ENCODE measurements at regions not wholly inside any gene's neighbourhood (a gene's known extent, or its start where the extent isn't known, plus 50 kb on each side); places are given as distances from the start of the nearest gene placed in this dataset.

DNA sequence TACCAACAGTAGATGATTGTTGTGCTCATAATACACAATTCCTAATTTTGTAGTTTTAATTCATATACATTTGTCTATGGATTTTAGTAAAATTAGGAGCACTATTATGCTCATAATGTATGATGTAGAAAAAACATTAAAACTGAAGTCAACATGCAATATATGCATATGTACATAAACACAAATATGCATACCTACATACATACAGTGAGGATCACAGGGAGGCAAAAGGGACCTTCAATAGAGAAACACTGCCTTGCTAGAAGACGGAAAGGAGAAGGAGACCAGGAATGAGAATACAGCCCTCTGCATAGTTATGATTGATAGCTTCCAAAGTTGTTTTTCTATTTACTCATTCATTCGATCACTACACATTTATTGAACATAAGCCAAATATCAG, 606.5 kb downstream of the LMO4 start:
- Histone ChIP-seq H3K9me3 (peaks cover 0 to 9% (median 0%) of the 10 kb centered on the region in 4 donors), H3K4me1 (peaks cover 0 to 9% (median 0%) of the 10 kb centered on the region in 4 donors), H3K27me3 (no peaks in the 10 kb centered on the region), H3K36me3 (no peaks in the 10 kb centered on the region), H3K27ac (no peak overlapping the region), H3K4me3 (no peak overlapping the region)
- 70 to 77% methylated on average over 2 of the region's 2 CpGs for WGBS, 2 donors
- TF ChIP-seq POLR2A (IDR thresholded peaks at IDR 0.05), result no peak
- TF ChIP-seq, protein P1, sequence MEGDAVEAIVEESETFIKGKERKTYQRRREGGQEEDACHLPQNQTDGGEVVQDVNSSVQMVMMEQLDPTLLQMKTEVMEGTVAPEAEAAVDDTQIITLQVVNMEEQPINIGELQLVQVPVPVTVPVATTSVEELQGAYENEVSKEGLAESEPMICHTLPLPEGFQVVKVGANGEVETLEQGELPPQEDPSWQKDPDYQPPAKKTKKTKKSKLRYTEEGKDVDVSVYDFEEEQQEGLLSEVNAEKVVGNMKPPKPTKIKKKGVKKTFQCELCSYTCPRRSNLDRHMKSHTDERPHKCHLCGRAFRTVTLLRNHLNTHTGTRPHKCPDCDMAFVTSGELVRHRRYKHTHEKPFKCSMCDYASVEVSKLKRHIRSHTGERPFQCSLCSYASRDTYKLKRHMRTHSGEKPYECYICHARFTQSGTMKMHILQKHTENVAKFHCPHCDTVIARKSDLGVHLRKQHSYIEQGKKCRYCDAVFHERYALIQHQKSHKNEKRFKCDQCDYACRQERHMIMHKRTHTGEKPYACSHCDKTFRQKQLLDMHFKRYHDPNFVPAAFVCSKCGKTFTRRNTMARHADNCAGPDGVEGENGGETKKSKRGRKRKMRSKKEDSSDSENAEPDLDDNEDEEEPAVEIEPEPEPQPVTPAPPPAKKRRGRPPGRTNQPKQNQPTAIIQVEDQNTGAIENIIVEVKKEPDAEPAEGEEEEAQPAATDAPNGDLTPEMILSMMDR (IDR thresholded peaks at IDR 0.05), result no peak
- DNase-seq (ENCODE audit: low spot score in 2 of 2), result no peak

DNA sequence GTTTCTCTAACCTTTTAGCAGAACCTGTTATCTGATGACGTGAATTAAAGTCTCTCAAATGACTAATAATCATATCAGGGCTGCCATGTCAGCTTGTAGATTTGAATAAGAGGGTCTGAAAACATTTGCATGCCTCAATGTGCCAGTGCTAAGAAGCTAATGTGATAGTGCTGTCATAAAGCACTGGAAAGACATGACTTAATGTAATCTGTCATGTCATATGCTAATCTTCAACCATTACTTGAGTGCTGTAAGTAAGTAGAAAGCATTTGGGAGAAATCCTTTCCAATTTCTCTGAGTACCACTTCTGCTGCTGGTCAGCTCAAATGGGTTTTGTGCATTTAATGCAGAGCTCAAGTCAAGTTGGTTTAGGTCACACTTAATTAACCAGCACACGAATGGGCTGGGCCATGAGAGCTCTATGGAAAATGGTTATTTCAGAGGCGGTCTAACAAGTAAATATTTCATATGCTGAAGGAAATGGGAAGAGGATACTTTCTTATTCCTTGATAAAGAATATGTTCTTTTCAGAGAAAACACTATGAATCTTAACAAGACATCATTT, 609.2 kb downstream of the LMO4 start:
- no peak for TF ChIP-seq EP300 (IDR thresholded peaks at IDR 0.05)
- TF ChIP-seq, protein P1 (IDR thresholded peaks at IDR 0.05), result no peak
- 89% methylated on average over 3 of the region's 3 CpGs for WGBS, 2 donors
- H3K9me3 ChIP-seq, result no peaks in the 10 kb centered on the region
- no peak overlapping the region for H3K4me3 ChIP-seq
- peaks cover 0 to 9% (median 0%) of the 10 kb centered on the region in 4 donors for H3K4me1 ChIP-seq
- H3K27ac ChIP-seq, result no peak overlapping the region
- no peaks in the 10 kb centered on the region for H3K27me3 ChIP-seq
- no peak for DNase-seq (ENCODE audit: low spot score in 2 of 2)
- H3K36me3 ChIP-seq, result no peaks in the 10 kb centered on the region

DNA sequence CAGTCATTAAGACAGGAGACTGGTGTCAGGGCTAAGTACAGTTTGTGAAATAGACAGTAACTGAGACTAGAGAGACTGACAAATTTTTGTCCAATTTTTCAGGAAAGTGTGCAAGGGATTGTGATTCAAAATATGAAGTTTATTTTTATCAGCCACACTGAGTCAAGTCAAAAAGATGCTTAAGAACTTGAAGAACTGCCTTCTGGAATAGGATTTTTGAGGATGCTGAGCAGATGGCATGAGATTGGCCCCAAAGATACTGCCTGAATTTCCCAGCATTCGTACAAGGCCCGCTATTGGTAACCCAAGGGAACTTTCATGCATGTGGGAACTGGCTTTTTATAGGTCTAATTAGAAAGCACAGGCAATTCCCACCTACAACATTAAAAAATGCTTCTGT, 610.0 kb downstream of the LMO4 start:
- no peak for DNase-seq (ENCODE audit: low spot score in 2 of 2)
- H3K9me3 ChIP-seq, result no peaks in the 10 kb centered on the region
- no peak overlapping the region for H3K4me3 ChIP-seq
- H3K27ac ChIP-seq, result no peak overlapping the region
- no peaks in the 10 kb centered on the region for H3K27me3 ChIP-seq
- TF ChIP-seq POLR2A (IDR thresholded peaks at IDR 0.05), result no peak
- TF ChIP-seq, protein P1 (IDR thresholded peaks at IDR 0.05), result no peak
- no peak for TF ChIP-seq EP300 (IDR thresholded peaks at IDR 0.05)
- 90% methylated on average over 2 of the region's 2 CpGs for WGBS, 2 donors
- peaks cover 0 to 9% (median 0%) of the 10 kb centered on the region in 4 donors for H3K4me1 ChIP-seq
- no peaks in the 10 kb centered on the region for H3K36me3 ChIP-seq

DNA sequence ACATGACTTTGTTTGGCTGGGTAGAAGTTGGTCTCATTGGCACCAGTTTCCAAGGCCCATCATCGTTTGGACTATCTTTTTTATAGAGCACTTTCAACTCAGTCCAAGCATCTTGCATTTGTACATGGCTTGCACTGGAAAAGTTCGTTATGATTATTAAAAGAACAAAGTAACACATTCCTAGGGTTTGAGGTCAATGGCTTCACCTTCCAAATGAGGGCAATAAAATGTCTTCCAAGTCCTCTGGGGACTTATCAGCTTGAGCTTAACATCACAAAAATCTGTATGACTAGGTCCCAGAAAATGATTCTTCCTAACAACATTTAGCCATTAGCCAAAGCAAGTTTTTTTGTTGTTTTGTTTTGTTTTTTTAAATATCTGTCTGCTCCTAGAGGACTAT, 610.8 kb downstream of the LMO4 start:
- Histone ChIP-seq H3K4me3 (no peak overlapping the region), H3K27ac (no peak overlapping the region), H3K4me1 (peaks cover 0 to 9% (median 0%) of the 10 kb centered on the region in 4 donors), H3K27me3 (no peaks in the 10 kb centered on the region), H3K9me3 (no peaks in the 10 kb centered on the region), H3K36me3 (no peaks in the 10 kb centered on the region)
- no peak for TF ChIP-seq POLR2A (IDR thresholded peaks at IDR 0.05)
- TF ChIP-seq EP300 (IDR thresholded peaks at IDR 0.05), result no peak
- TF ChIP-seq, protein P1 (IDR thresholded peaks at IDR 0.05), result no peak
- DNase-seq (ENCODE audit: low spot score in 2 of 2), result no peak
- WGBS, 2 donors, result 46 to 64% methylated on average over 2 of the region's 2 CpGs

DNA sequence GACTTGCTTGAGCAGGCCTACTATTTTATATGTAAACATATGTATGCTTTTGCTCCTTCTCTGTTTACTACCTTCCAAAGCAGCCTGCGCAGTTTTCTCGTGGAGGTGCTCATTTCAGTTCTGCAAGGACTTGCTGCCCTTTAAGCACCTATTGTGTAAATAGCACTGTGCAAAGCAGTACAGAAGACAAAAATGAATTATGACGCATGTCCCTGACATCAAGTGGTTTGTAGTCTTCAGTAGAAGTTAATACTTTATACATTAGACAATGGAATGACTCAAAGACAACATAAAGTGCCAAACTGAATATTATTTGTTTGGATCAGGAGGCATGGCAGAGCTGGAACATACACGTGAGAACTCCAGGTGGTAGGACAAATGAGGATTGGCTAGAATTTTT, 611.7 kb downstream of the LMO4 start:
- no peaks in the 10 kb centered on the region for H3K27me3 ChIP-seq
- WGBS, 2 donors, result 86 to 93% methylated on average over 4 of the region's 4 CpGs
- H3K4me1 ChIP-seq, result peaks cover 0 to 9% (median 0%) of the 10 kb centered on the region in 4 donors
- TF ChIP-seq POLR2A (IDR thresholded peaks at IDR 0.05) (no peak), EP300 (IDR thresholded peaks at IDR 0.05) (no peak)
- TF ChIP-seq, protein P1 (IDR thresholded peaks at IDR 0.05), result no peak
- H3K9me3 ChIP-seq, result no peaks in the 10 kb centered on the region
- H3K27ac ChIP-seq, result no peak overlapping the region
- no peak overlapping the region for H3K4me3 ChIP-seq
- no peaks in the 10 kb centered on the region for H3K36me3 ChIP-seq
- DNase-seq (ENCODE audit: low spot score in 2 of 2), result no peak
